ENCODE measurements at regions not wholly inside any gene's neighbourhood (a gene's known extent, or its start where the extent isn't known, plus 50 kb on each side); places are given as distances from the start of the nearest gene placed in this dataset.

GRCh38 chrX:64580605-64581004, 185.4 kb upstream of the MTMR8 start:
- no peak overlapping the region for H3K27ac ChIP-seq (ENCODE audit: low read depth in 2 of 2, low read length in 1 of 2)
- WGBS (ENCODE audit: low lambda C conversion rate) = 0% methylated on average over 1 of the region's 4 CpGs
- H3K9me2 ChIP-seq = no peaks in the 10 kb centered on the region
- no peaks in the 10 kb centered on the region for H3F3A ChIP-seq (replicated peaks; ENCODE audit: insufficient read depth)
- no peak overlapping the region for H2AFZ ChIP-seq (ENCODE audit: low read depth)
- H3K4me3 ChIP-seq (ENCODE audit: low read depth in 2 of 2, low read length in 1 of 2) = no peak overlapping the region
- CTCF ChIA-PET = interaction anchor here (1.1 kb wide), 1 partner anchor 10 kb away, joined by 3 read pairs; no protein-coding TSS in a partner anchor
- POLR2A ChIA-PET = no interaction called here
- no peaks in the 10 kb centered on the region for H4K20me1 ChIP-seq (ENCODE audit: insufficient read depth)
- H3K27me3 ChIP-seq (ENCODE audit: insufficient read depth) = no peaks in the 10 kb centered on the region
- no peaks in the 10 kb centered on the region for H3K4me1 ChIP-seq (ENCODE audit: control insufficient read depth in 1 of 2, insufficient read depth in 2 of 2, low read depth in 1 of 2, low read length in 1 of 2)
- H3K36me3 ChIP-seq (replicated peaks in 1 of 2; ENCODE audit: control insufficient read depth in 1 of 2, insufficient read depth in 2 of 2, low read length in 1 of 2) = no peaks in the 10 kb centered on the region
- H3K4me2 ChIP-seq = no peak overlapping the region
- no peak overlapping the region for H3K9ac ChIP-seq
- H3K9me3 ChIP-seq = no peaks in the 10 kb centered on the region
- TF ChIP-seq SIN3A (IDR thresholded peaks at IDR 0.05; ENCODE audit: borderline replicate concordance, low read depth, low read length) (no peak), FOXM1 (IDR thresholded peaks at IDR 0.05; ENCODE audit: low read depth) (no peak), USF2 (IDR thresholded peaks at IDR 0.05; ENCODE audit: borderline replicate concordance, low read depth, low read length) (no peak), MAX (IDR thresholded peaks at IDR 0.05; ENCODE audit: low read depth) (no peak), USF1 (IDR thresholded peaks at IDR 0.05; ENCODE audit: borderline replicate concordance, low read depth) (no peak), REST (IDR thresholded peaks at IDR 0.05; ENCODE audit: low read depth, low read length) (no peak), TAF1 (IDR thresholded peaks at IDR 0.05; ENCODE audit: borderline replicate concordance, low read depth, low read length) (no peak), FOSL2 (IDR thresholded peaks at IDR 0.05; ENCODE audit: borderline replicate concordance, low read depth) (no peak), CTCF (IDR thresholded peaks at IDR 0.05) (no peak), ELF1 (IDR thresholded peaks at IDR 0.05) (no peak), EZH2phosphoT487 (IDR thresholded peaks at IDR 0.05; ENCODE audit: borderline replicate concordance, low read depth) (no peak), RAD21 (IDR thresholded peaks at IDR 0.05; ENCODE audit: low read length) (no peak), FOXJ3 (CRISPR knock-in tag; IDR thresholded peaks at IDR 0.05) (no peak)
- no peaks in the 10 kb centered on the region for H3K79me2 ChIP-seq (ENCODE audit: insufficient read depth)
- DNase-seq = no peak
